GM18502 (cell line): ENCODE measurements at regions not wholly inside any gene's neighbourhood (a gene's known extent, or its start where the extent isn't known, plus 50 kb on each side); places are given as distances from the start of the nearest gene placed in this dataset.
"Not testable (repeated sequence)": the region's sequence is repeated elsewhere in the genome, so short reads cannot be mapped to it uniquely, and the experiment has no call there.

Experiments
- ATAC-seq: cut with Tn5 transposase; IDR thresholded peaks from one replicate; pipeline ENCODE4 v1.9.1; 2021; ENCODE audit warnings: mild to moderate bottlenecking; ENCODE audit not compliant: unreplicated experiment, poor library complexity

- no peak for ATAC-seq
These were observed 1162.1 kb upstream of the USP15 start for GRCh38 chr12:61098031-61098580.

DNA sequence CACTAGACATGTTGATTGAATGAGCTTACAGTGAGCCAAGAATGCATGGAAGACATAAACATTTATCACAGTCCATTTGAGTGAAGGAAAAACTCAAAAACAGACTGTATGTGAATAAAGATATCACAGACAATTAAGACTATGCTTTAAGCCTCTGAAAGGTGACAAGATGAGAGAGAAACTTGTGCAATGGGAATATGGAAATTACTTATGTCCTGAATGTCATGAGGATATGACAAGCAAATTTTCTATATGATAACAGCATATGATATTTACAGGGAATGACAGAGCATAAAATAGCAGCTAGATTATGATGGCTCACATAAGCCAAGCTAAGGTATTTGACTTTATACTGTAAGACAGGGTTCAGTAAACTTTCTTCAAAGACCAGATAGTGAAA is 1153.1 kb upstream of the USP15 start:
- ATAC-seq = no peak

DNA sequence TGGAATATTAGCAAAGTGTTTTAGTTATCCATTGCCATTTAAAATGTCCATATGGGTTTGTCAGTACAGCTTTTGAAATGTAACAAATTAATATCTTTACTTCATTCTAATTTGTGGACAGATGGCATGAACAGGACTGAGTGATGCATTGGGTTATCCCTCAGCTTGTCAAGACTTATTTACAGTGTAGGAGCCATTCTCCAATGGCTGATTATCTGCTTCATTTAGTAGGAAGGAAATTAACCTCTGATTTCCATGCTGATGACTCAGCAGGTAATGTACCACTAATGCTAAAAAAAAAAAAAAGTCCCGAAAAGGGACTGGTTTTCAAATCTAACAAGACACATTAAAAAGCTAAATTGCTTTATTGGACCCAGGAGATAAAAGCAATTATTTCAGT is 1149.0 kb upstream of the USP15 start:
- ATAC-seq = no peak

DNA sequence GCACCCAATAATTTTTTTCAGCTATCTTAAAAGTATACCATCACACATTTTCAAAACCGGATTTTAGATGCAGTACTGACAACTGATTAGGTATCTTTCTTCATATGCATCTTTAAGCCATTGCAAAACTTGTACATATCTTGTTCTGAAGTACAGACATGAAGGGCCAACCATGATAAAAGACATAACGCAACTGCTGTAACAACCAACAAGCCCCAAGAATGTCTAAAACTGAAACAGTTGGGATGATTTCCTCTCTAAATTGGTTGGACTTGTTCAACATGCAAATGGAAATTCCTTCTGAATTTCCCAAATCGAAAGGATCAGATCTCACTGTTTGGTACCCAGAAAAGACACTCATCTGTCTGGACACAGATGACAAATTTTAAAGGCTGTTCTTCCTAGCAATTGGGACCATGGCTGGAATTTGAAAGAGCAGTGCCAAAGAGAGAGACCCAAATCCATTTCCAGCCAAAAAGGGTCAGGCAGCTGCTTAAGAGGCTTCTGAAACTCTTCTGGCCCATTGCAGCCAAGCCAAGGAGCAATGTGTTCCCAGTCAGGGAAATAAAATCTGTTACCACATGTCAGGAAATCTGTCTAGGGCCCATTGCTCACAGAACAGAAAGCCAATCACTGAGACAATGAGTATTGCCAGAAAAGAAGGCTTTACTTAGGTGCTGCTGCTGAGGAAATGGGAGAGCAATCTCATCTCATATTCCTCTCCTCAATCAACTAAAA is 1122.4 kb upstream of the USP15 start:
- no peak for ATAC-seq

DNA sequence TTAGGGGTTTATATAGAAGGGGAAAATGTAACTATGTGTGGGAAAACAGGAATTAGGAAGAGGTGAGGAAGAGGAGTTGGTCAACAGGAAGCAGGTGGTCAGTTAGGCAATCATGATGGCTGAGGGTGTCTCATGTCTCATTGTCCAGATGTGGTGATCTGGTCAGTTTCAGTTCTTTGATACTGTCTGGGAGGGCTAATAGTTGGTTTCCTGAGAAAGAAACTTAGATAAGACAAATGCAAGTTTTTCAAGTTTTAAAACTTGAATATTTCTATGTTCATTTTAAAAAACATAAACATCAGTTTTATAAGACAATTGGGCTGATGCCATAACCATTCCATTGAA is 1121.8 kb upstream of the USP15 start:
- ATAC-seq = no peak

DNA sequence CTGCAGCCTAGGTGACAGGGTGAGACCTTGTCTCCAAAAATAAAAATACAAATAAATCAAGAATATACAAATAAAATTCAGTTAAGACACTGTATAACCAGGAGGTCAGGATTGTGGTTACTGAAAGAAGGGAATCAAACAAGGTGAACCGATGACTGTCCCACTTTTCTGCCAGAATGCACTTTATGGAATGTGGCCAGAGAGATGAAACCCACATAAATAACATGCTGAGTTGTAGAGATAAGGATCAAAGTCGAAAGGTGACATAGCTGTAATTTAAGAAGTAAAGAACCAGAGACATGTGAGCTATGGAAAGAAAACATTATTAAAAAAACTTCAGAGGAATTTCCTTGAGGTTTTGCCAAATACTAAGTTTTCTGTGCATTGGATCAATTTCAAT is 1098.2 kb upstream of the USP15 start:
- ATAC-seq = no peak

GRCh38 chr12:61188801-61189595 is 1071.2 kb upstream of the USP15 start:
- ATAC-seq = no peak

DNA sequence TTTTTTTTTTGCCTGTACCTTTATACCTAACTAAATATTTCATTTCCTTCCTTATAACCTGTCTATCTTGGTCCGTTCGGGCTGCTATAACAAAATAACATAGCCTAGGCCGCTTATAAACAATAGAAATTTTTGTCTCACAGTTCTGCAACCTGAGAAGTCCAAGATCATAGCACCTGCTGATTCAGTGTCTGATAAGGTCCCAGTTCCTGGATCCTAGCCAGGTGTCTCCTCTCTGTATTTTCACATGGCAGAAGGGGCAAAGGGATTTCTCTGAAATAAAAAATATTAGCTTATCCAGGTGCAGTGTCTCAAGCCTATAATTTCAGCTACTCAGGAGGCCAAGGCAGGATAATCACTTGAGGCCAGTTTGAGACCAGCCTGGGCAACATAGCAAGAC is 1046.6 kb upstream of the USP15 start:
- ATAC-seq = no peak

- ATAC-seq = no peak
These were observed 1039.9 kb upstream of the USP15 start for GRCh38 chr12:61220337-61220736.

DNA sequence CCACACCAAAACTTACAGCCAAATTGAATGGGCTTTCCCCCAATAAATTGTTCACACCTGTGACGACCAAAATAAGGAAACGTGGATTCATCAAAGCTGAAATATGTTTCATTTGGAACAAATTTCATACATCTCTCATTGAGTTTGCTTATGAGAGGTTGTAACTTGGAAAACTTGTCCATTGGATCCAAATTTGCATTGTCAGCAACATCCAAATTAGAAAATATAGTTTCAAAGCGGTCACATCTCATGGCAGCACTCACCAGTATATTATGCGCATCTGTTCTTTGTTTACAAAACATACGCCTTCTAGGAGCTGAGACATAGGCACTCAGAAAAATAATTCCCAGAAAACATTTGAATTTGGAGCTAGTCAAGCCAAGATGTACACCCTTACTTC is 1028.2 kb upstream of the USP15 start:
- ATAC-seq = no peak

DNA sequence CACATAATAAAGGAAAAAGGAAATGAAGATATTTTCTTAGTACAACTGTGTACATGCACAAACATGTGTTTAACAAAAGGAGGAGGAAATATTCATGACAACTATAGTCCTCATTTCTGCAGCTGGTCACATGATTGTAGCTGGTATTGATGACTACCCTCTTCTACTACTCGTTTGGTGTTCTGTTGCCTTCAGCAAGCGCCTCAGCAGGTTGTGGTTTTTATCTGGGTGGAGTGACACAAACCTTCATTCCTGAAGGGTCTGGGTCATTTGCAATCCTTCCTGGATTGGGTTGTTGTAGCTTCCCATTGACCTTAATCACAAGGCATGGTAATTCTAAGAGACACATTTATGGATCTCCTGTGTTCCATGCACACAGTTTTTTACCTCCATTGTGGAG is 1009.9 kb upstream of the USP15 start:
- no peak for ATAC-seq

GRCh38 chr12:61251076-61251475 is 1009.1 kb upstream of the USP15 start:
- no peak for ATAC-seq

DNA sequence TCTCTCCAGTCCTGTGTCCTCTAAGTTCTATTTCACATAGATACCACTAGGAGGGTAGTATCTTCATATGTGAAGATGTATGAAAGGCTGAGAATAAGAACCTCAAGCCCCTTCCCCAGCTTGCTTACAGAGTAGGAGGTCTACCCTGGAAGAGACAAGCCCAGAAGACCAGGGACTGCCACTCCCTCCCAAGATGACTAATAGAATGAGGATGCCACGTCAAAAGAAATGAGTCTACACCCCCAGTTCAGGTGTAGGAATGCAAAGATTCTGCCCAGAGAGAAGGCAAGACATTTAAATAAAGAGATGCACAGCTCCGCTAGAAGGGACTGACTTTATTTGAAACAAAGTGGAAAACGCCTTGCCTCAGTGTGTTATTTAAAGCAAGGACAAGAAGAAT is 1006.0 kb upstream of the USP15 start:
- no peak for ATAC-seq

DNA sequence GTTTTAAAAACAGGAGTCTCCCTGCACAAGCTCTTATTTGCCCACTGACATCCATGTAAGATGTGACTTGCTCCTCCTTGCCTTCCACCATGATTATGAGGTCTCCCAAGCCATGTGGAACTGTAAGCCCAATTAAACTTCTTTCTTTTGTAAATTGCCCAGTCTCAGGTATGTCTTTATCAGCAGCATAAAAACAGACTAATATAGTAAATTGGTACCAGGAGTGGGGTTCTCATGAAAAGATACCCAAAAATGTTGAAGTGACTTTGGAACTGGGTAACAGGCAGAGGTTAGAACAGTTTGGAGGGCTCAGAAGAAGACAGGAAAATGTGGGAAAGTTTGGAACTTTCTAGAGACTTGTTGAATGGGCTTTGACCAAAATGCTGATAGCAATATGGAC is 995.9 kb upstream of the USP15 start:
- ATAC-seq = not testable (repeated sequence)

DNA sequence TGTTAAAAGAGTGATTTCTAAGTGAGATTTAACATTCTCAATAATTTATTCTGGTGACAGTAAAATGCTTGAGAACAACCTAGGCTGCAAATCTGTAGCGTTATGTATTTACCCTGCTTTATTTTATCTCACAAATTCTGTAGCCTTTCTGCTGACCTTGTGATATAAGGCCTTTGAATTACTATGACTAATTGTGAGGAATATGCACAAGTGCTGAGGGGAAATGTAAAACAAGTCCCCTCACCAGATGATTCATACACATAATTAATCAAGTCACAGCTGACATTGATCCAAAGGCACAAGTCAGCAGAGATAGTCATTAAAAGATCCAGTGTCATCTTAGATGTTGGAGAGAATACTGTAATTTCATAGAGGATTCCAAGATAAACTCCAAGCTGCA is 992.7 kb upstream of the USP15 start:
- ATAC-seq = no peak

DNA sequence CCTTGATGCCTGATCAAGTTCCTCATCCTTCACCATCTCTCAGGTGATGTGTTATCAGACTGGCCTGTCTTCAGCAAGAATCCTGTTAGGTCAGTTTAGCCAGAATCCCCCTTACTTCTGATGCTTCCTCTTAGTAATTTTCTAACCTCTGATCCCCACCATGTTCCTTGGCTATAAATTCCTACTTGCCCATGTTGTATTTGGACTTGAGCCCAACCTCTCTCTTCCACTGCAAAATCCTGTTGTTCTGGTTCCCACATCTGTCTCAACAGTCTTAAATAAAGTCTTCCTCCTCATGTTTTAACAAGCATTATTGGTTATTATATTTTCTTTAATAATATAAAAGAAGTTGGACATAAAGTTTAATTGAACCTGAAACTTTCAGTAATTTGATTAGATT is 987.8 kb upstream of the USP15 start:
- no peak for ATAC-seq

DNA sequence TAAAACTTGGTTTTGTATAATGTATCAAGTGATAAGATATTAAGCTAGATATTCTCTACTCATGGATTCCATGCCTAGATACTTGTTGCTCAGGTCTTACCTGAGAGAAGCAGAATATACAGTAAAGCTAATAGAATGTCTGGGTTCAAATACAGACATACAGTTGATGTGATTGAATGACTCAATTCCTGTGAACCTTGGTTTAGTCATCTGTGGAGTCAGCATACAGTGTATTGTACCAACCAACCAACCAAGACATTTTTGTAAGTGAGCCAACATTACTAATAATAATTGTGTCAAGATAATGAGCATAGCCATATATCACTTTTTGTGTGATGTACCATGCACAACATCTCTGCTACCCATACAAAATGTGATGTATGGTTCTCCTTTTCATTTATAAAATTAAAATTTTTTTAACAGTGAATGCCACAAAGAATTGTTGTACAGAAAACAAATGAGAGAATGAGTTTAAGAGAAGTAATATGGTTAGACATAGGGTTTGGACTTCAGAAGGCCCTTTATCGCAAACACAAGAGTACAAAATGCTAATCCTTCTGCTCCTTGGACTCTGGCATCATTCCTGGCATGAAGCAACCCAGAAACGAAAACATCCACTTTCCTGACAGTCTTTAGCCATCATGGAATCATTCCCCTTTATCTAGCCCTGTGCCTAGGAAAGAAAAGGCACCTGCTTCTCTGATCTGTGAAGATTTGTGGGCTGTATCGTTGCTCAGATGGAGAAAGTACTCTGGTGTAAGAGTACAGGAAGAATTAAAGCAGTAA is 977.2 kb upstream of the USP15 start:
- ATAC-seq = no peak

DNA sequence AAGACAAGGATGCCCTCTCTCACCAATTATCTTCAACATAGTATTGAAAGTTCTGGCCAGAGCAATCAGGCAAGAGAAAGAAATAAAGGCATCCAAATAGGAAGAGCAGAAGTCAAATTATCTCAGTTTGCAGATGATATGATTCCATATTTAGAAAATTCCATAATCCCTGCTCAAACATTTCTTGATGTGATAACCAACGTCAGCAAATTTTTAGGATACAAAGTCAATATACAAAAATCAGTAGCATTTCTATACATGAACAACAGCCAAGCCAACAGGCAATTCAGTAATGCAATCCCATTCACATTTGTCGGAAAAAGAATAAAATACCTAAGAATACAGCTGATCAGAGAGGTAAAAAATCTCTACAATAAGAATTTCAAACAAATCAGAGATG is 969.7 kb upstream of the USP15 start:
- no peak for ATAC-seq

- no peak for ATAC-seq
These were observed 968.6 kb upstream of the USP15 start for GRCh38 chr12:61291647-61292046.

GRCh38 chr12:61294011-61294410 is 966.2 kb upstream of the USP15 start:
- not testable (repeated sequence) for ATAC-seq

DNA sequence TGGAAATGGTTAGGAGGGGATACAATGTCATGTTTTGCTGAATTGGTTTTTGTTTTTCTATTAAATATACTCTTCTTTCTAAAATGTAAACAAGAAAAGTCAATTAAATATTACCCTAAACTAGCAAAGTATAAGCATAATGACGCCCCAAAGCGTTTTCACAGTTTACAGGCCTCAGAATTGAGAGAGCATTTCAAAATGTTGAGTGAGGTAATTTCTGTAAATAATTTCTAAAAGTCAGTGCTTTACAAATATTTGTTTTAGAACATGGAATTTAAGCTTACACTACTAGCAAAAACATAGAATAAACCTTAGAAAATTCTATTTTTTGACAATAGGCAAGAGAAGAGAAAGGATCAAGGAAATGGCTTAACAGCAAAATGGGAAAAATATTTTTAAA is 958.4 kb upstream of the USP15 start:
- ATAC-seq = no peak
